Fibroblast of lung (primary cell): ENCODE measurements at regions not wholly inside any gene's neighbourhood (a gene's known extent, or its start where the extent isn't known, plus 50 kb on each side); places are given as distances from the start of the nearest gene placed in this dataset.

Experiments
- DNase-seq, 2 donors: peaks; one replicate each; pipeline versions ENCODE4 v3.0.0 to v3.0.0-alpha.2; 2010; ENCODE audit warnings: low read depth in 2 of 2
- H2AFZ ChIP-seq: 2 replicates; pipeline ENCODE4 v1.5.1; 2012; ENCODE audit warnings: low read length, control low read depth, inconsistent platforms
- H3K27ac ChIP-seq: 2 replicates; pipeline ENCODE4 v1.5.1; 2011; ENCODE audit warnings: low read length, control low read depth; ENCODE audit not compliant: insufficient read depth
- H3K27me3 ChIP-seq: 2 replicates; pipeline ENCODE4 v1.5.1; 2011; ENCODE audit warnings: mild to moderate bottlenecking, low read length; ENCODE audit not compliant: control insufficient read depth, insufficient read depth
- H3K36me3 ChIP-seq: 2 replicates; pipeline ENCODE4 v1.5.1; 2011; ENCODE audit warnings: low read length; ENCODE audit not compliant: control insufficient read depth, insufficient read depth
- H3K4me1 ChIP-seq: 2 replicates; pipeline ENCODE4 v1.5.1; 2011; ENCODE audit warnings: low read length; ENCODE audit not compliant: control insufficient read depth, insufficient read depth; ENCODE audit errors: extremely low read depth
- H3K4me2 ChIP-seq: 2 replicates; pipeline ENCODE4 v1.5.1; 2011; ENCODE audit warnings: low read length, control low read depth; ENCODE audit not compliant: insufficient read depth; ENCODE audit errors: extremely low read depth
- H3K4me3 ChIP-seq, 4 experiments: fragments of 200-600 bp in 1 of 4; sonication (generic) in 1 of 4; replicated peaks in 1 of 4; 2 replicates each; pipeline ENCODE4 v1.5.1; 2011 to 2016; ENCODE audit warnings: low read length in 4 of 4, low read depth in 3 of 4, mild to moderate bottlenecking in 3 of 4, control low read depth in 2 of 4, inconsistent platforms in 1 of 4, mixed read lengths in 1 of 4; ENCODE audit not compliant: insufficient read depth in 1 of 4; ENCODE audit errors: control extremely low read depth in 1 of 4
- H3K79me2 ChIP-seq: 2 replicates; pipeline ENCODE4 v1.5.1; 2012; ENCODE audit warnings: mild to moderate bottlenecking, low read length, inconsistent platforms; ENCODE audit not compliant: control insufficient read depth, insufficient read depth
- H3K9ac ChIP-seq: 2 replicates; pipeline ENCODE4 v1.5.1; 2011; ENCODE audit warnings: mild to moderate bottlenecking, low read length, control low read depth; ENCODE audit not compliant: insufficient read depth
- H3K9me3 ChIP-seq: 2 replicates; pipeline ENCODE4 v1.5.1; 2012; ENCODE audit warnings: low read depth, low read length; ENCODE audit not compliant: control insufficient read depth, insufficient read depth
- H4K20me1 ChIP-seq: 2 replicates; pipeline ENCODE4 v1.5.1; 2011; ENCODE audit warnings: low read length; ENCODE audit not compliant: control insufficient read depth, insufficient read depth; ENCODE audit errors: extremely low read depth
- CTCF ChIP-seq, 2 donors: IDR thresholded peaks in 1 of 2; conservative IDR thresholded peaks in 1 of 2; 1 replicate in 1 of 2; 2 replicates in 1 of 2; pipeline ENCODE4 v1.5.1; 2011 to 2012; ENCODE audit warnings: low read length in 2 of 2, control low read depth in 1 of 2, inconsistent platforms in 1 of 2, low read depth in 1 of 2, mild to moderate bottlenecking in 1 of 2
- EZH2 ChIP-seq: IDR thresholded peaks from 2 replicates; pipeline ENCODE4 v1.5.1; 2012; ENCODE audit warnings: low read length, control low read depth, mild to moderate bottlenecking; ENCODE audit errors: missing control alignments

- no peaks in the 10 kb centered on the region for H3K9me3 ChIP-seq
- H3K9ac ChIP-seq: no peak overlapping the region
- no peaks in the 10 kb centered on the region for H3K4me1 ChIP-seq
- no peaks in the 10 kb centered on the region for H3K79me2 ChIP-seq
- no peaks in the 10 kb centered on the region for H3K36me3 ChIP-seq
- H3K4me2 ChIP-seq: no peak overlapping the region
- no peak overlapping the region for H3K27ac ChIP-seq
- TF ChIP-seq EZH2 (no peak), CTCF (conservative IDR thresholded peaks at IDR 0.05 in 1 of 2, IDR thresholded peaks at IDR 0.05 in 1 of 2; ENCODE audit: low read depth in 1 of 2, low read length in 2 of 2) (no peak)
- no peak overlapping the region for H3K4me3 ChIP-seq
- peaks cover 2% of the 10 kb centered on the region for H3K27me3 ChIP-seq
- H4K20me1 ChIP-seq: no peaks in the 10 kb centered on the region
- H2AFZ ChIP-seq: no peak overlapping the region
- no peak for DNase-seq
Observed at GRCh38 chr5:61674378-61674777, 342.3 kb downstream of the ZSWIM6 start.

- Histone ChIP-seq H3K4me2 (no peak overlapping the region), H3K36me3 (no peaks in the 10 kb centered on the region), H3K79me2 (no peaks in the 10 kb centered on the region), H3K4me3 (no peak overlapping the region), H3K27ac (no peak overlapping the region), H4K20me1 (no peaks in the 10 kb centered on the region), H2AFZ (no peak overlapping the region), H3K4me1 (no peaks in the 10 kb centered on the region), H3K27me3 (peaks cover 2% of the 10 kb centered on the region), H3K9ac (no peak overlapping the region), H3K9me3 (no peaks in the 10 kb centered on the region)
- TF ChIP-seq CTCF (conservative IDR thresholded peaks at IDR 0.05 in 1 of 2, IDR thresholded peaks at IDR 0.05 in 1 of 2; ENCODE audit: low read depth in 1 of 2, low read length in 2 of 2) (no peak), EZH2 (no peak)
- DNase-seq: no peak
Observed at GRCh38 chr5:61675015-61675692, 343.1 kb downstream of the ZSWIM6 start.

GRCh38 chr5:61677220-61677619 is 345.2 kb downstream of the ZSWIM6 start:
- no peak for DNase-seq
- TF ChIP-seq EZH2 (no peak), CTCF (conservative IDR thresholded peaks at IDR 0.05 in 1 of 2, IDR thresholded peaks at IDR 0.05 in 1 of 2; ENCODE audit: low read depth in 1 of 2, low read length in 2 of 2) (no peak)
- Histone ChIP-seq H3K36me3 (no peaks in the 10 kb centered on the region), H3K4me2 (no peak overlapping the region), H4K20me1 (no peaks in the 10 kb centered on the region), H3K4me1 (no peaks in the 10 kb centered on the region), H3K9me3 (no peaks in the 10 kb centered on the region), H3K27me3 (peaks cover 2% of the 10 kb centered on the region), H3K4me3 (no peak overlapping the region), H2AFZ (no peak overlapping the region), H3K27ac (no peak overlapping the region), H3K9ac (no peak overlapping the region), H3K79me2 (no peaks in the 10 kb centered on the region)
